C4-2B (cell line): ENCODE measurements at regions not wholly inside any gene's neighbourhood (a gene's known extent, or its start where the extent isn't known, plus 50 kb on each side); places are given as distances from the start of the nearest gene placed in this dataset.

ENCODE experiments used
- CTCF ChIP-seq: fragments of 450-650 bp; conservative IDR thresholded peaks from 2 replicates; pipeline ENCODE4 v1.5.1; 2017; ENCODE audit warnings: mild to moderate bottlenecking
- ZFX ChIP-seq: fragments of 450-650 bp; IDR thresholded peaks from 2 replicates; pipeline ENCODE4 v1.6.1; 2017

DNA sequence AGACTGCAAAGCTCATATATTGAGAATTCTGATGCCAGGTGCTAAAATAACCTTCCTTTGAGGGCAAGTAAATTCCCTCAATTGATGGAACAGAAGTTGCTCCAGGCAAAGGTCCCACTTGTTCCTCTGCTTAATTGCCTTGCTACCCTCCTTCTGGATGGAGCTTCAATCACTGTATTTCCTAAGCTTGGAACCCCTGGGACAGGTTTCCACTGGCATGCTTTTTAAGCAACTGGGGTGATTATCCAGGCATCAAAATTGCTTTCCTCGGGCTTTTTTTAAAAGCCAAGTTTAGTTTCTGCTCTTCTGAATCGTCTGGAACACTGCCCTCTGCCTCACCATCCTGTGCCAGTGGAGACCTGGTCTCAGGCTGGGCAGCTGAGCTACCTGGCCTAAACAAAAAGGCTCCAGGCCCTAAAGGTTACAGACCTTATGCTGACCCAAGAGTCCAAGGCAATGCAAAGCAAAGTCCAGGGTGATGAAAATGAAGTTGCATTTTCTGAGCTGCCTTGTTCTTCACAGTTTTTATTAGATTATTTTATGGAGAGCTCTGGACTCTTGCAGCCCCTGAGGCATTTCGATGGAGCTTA is 167.9 kb upstream of the CD180 start:
- TF ChIP-seq CTCF (no peak), ZFX (no peak)
